ENCODE measurements at regions not wholly inside any gene's neighbourhood (a gene's known extent, or its start where the extent isn't known, plus 50 kb on each side); places are given as distances from the start of the nearest gene placed in this dataset.

DNA sequence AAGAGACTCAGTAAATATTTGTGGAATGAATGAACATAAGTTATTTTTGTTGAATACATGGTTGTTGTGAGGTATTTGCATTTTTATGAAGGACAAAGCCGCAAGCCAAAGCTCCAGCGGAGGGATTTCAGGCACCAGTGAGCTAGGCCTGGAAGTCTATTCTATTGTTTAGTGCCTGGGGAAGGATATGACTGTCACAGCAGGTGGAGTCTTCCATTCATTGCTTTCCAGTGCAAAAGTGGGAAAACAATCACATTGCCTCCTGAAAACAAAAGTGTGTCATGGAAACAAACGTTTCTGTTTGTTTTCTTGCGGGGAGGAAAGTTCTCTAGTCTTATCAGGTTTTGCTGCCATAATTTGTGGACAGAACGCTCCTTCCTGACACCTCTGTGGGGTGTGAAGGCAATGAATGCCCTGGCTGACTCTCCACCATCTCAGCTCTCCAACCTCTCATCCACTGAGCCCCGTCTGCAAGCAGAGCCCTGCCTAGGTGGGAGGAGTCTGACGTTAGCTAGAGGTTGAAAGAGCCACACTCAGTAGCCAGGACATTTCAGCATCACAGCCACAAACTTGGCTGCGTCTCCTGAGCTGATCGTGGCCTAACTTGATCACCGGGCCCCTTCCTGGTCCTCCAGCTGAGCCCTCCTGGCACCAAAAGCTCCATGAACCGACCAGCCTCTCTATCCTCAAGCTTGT, 739.1 kb downstream of the MATN1 start:
- Histone ChIP-seq H3K4me3 (ENCODE audit: low read depth in 1 of 3, low read length in 3 of 3) (no peak overlapping the region), H3K9ac (ENCODE audit: low read depth in 1 of 2, low read length in 2 of 2) (no peak overlapping the region), H3K4me1 (ENCODE audit: control insufficient read depth in 4 of 4, insufficient read depth in 4 of 4, low read length in 3 of 4) (peaks cover 7 to 31% (median 22%) of the 10 kb centered on the region in 4 donors), H3K27ac (ENCODE audit: low read depth in 1 of 2, low read length in 2 of 2) (peak overlapping the region; percentile 63 to 72), H3K27me3 (ENCODE audit: control insufficient read depth in 4 of 4, insufficient read depth in 4 of 4, low read length in 3 of 4) (no peaks in the 10 kb centered on the region), H3K9me3 (ENCODE audit: control insufficient read depth in 4 of 4, low read length in 3 of 4) (no peaks in the 10 kb centered on the region), H3K36me3 (ENCODE audit: control insufficient read depth in 4 of 4, insufficient read depth in 3 of 4, low read depth in 1 of 4, low read length in 3 of 4) (no peaks in the 10 kb centered on the region)
- TF ChIP-seq YY1 (IDR thresholded peaks at IDR 0.05) (no peak), RXRA (IDR thresholded peaks at IDR 0.05) (no peak), TAF1 (conservative IDR thresholded peaks at IDR 0.05) (no peak), NR2F2 (IDR thresholded peaks at IDR 0.05) (no peak), JUND (IDR thresholded peaks at IDR 0.05) (no peak), EGR1 (IDR thresholded peaks at IDR 0.05; ENCODE audit: low read depth in 2 of 2) (no peak), HNF4A (conservative IDR thresholded peaks at IDR 0.05) (no peak), GABPA (IDR thresholded peaks at IDR 0.05 in 1 of 2, conservative IDR thresholded peaks at IDR 0.05 in 1 of 2) (no peak), FOXA2 (IDR thresholded peaks at IDR 0.05) (no peak), RAD21 (IDR thresholded peaks at IDR 0.05) (no peak)
- TF ChIP-seq, protein P1, sequence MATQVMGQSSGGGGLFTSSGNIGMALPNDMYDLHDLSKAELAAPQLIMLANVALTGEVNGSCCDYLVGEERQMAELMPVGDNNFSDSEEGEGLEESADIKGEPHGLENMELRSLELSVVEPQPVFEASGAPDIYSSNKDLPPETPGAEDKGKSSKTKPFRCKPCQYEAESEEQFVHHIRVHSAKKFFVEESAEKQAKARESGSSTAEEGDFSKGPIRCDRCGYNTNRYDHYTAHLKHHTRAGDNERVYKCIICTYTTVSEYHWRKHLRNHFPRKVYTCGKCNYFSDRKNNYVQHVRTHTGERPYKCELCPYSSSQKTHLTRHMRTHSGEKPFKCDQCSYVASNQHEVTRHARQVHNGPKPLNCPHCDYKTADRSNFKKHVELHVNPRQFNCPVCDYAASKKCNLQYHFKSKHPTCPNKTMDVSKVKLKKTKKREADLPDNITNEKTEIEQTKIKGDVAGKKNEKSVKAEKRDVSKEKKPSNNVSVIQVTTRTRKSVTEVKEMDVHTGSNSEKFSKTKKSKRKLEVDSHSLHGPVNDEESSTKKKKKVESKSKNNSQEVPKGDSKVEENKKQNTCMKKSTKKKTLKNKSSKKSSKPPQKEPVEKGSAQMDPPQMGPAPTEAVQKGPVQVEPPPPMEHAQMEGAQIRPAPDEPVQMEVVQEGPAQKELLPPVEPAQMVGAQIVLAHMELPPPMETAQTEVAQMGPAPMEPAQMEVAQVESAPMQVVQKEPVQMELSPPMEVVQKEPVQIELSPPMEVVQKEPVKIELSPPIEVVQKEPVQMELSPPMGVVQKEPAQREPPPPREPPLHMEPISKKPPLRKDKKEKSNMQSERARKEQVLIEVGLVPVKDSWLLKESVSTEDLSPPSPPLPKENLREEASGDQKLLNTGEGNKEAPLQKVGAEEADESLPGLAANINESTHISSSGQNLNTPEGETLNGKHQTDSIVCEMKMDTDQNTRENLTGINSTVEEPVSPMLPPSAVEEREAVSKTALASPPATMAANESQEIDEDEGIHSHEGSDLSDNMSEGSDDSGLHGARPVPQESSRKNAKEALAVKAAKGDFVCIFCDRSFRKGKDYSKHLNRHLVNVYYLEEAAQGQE (IDR thresholded peaks at IDR 0.05) = no peak
- TF ChIP-seq, protein P2, sequence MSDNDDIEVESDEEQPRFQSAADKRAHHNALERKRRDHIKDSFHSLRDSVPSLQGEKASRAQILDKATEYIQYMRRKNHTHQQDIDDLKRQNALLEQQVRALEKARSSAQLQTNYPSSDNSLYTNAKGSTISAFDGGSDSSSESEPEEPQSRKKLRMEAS (IDR thresholded peaks at IDR 0.05) = no peak
- TF ChIP-seq, protein P3, sequence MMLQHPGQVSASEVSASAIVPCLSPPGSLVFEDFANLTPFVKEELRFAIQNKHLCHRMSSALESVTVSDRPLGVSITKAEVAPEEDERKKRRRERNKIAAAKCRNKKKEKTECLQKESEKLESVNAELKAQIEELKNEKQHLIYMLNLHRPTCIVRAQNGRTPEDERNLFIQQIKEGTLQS (IDR thresholded peaks at IDR 0.05) = no peak
- WGBS = 45% methylated on average over 11 of the region's 11 CpGs
- peak; percentile 30 for DNase-seq (ENCODE audit: low spot score)

DNA sequence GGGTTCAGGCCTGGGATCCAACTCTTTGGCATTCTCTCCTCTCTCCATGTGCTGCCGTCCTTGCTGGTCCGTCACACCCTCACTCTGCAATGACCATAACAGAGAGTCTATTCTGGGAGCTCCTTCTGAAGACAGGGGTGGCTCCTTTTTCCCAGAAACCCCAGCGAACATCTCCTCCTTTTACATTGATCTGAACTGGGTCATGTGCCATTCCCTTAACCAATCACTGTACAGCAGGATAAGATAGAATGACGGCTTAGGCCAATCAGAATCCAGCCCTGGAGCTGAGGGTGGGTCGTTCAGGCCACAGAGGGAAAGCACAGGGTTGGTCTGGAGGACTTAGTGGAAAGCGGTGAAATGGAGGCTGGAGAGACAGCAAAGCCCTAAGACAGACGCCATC, 740.1 kb downstream of the MATN1 start:
- TF ChIP-seq, protein P4, sequence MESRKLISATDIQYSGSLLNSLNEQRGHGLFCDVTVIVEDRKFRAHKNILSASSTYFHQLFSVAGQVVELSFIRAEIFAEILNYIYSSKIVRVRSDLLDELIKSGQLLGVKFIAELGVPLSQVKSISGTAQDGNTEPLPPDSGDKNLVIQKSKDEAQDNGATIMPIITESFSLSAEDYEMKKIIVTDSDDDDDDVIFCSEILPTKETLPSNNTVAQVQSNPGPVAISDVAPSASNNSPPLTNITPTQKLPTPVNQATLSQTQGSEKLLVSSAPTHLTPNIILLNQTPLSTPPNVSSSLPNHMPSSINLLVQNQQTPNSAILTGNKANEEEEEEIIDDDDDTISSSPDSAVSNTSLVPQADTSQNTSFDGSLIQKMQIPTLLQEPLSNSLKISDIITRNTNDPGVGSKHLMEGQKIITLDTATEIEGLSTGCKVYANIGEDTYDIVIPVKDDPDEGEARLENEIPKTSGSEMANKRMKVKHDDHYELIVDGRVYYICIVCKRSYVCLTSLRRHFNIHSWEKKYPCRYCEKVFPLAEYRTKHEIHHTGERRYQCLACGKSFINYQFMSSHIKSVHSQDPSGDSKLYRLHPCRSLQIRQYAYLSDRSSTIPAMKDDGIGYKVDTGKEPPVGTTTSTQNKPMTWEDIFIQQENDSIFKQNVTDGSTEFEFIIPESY (IDR thresholded peaks at IDR 0.05) = no peak
- TF ChIP-seq NR2F2 (IDR thresholded peaks at IDR 0.05) (no peak), RAD21 (IDR thresholded peaks at IDR 0.05) (no peak), GABPA (IDR thresholded peaks at IDR 0.05 in 1 of 2, conservative IDR thresholded peaks at IDR 0.05 in 1 of 2) (no peak), EGR1 (IDR thresholded peaks at IDR 0.05; ENCODE audit: low read depth in 2 of 2) (no peak), TAF1 (conservative IDR thresholded peaks at IDR 0.05) (no peak), RXRA (IDR thresholded peaks at IDR 0.05) (no peak)
- TF ChIP-seq, protein P2 (IDR thresholded peaks at IDR 0.05) = no peak
- TF ChIP-seq, protein P1 (IDR thresholded peaks at IDR 0.05) = no peak
- Histone ChIP-seq H3K9ac (ENCODE audit: low read depth in 1 of 2, low read length in 2 of 2) (no peak overlapping the region), H3K4me1 (ENCODE audit: control insufficient read depth in 4 of 4, insufficient read depth in 4 of 4, low read length in 3 of 4) (peaks cover 7 to 31% (median 22%) of the 10 kb centered on the region in 4 donors), H3K9me3 (ENCODE audit: control insufficient read depth in 4 of 4, low read length in 3 of 4) (no peaks in the 10 kb centered on the region), H3K27me3 (ENCODE audit: control insufficient read depth in 4 of 4, insufficient read depth in 4 of 4, low read length in 3 of 4) (no peaks in the 10 kb centered on the region), H3K4me3 (ENCODE audit: low read depth in 1 of 3, low read length in 3 of 3) (no peak overlapping the region), H3K27ac (ENCODE audit: low read depth in 1 of 2, low read length in 2 of 2) (no peak overlapping the region), H3K36me3 (ENCODE audit: control insufficient read depth in 4 of 4, insufficient read depth in 3 of 4, low read depth in 1 of 4, low read length in 3 of 4) (no peaks in the 10 kb centered on the region)
- DNase-seq (ENCODE audit: low spot score) = peak; percentile 9
- WGBS = 91% methylated on average over 7 of the region's 7 CpGs
